RWPE2 (cell line): ENCODE measurements at regions not wholly inside any gene's neighbourhood (a gene's known extent, or its start where the extent isn't known, plus 50 kb on each side); places are given as distances from the start of the nearest gene placed in this dataset.
A peak's percentile ranks its signal among the peaks of the same experiment; 100 is the strongest.

ENCODE experiments used
- ATAC-seq: fragments of 200-7000 bp; cut with Tn5 transposase; 3 replicates; pipeline ENCODE4 v1.9.1; 2021; ENCODE audit warnings: low read depth
- DNase-seq: peaks from one replicate; pipeline ENCODE4 v3.0.0-alpha.2; 2020; ENCODE audit warnings: low spot score
- H3K27ac ChIP-seq: fragments of 450-650 bp; 2 replicates; pipeline ENCODE4 v1.5.1; 2017; ENCODE audit warnings: mild to moderate bottlenecking; ENCODE audit not compliant: poor library complexity, severe bottlenecking
- H3K27me3 ChIP-seq: fragments of 250-450 bp; sonication (Bioruptor Pico); 2 replicates; pipeline ENCODE4 v1.5.1; 2021; ENCODE audit warnings: mild to moderate bottlenecking, moderate library complexity; ENCODE audit not compliant: insufficient read depth, poor library complexity, severe bottlenecking
- H3K36me3 ChIP-seq: fragments of 250-450 bp; sonication (Bioruptor Pico); 2 replicates; pipeline ENCODE4 v1.5.1; 2020; ENCODE audit warnings: low read depth, mild to moderate bottlenecking, moderate library complexity
- H3K4me1 ChIP-seq: fragments of 250-450 bp; sonication (Bioruptor Pico); 2 replicates; pipeline ENCODE4 v1.5.1; 2021; ENCODE audit warnings: mild to moderate bottlenecking, moderate library complexity; ENCODE audit not compliant: insufficient read depth, poor library complexity, severe bottlenecking
- H3K4me3 ChIP-seq: fragments of 250-450 bp; sonication (Bioruptor Pico); 2 replicates; pipeline ENCODE4 v1.5.1; 2021; ENCODE audit warnings: mild to moderate bottlenecking, moderate library complexity; ENCODE audit not compliant: severe bottlenecking
- H3K9me3 ChIP-seq: fragments of 250-450 bp; sonication (Bioruptor Pico); 2 replicates; pipeline ENCODE4 v1.5.1; 2021; ENCODE audit warnings: mild to moderate bottlenecking, moderate library complexity; ENCODE audit not compliant: severe bottlenecking
- CTCF ChIP-seq: fragments of 450-650 bp; IDR thresholded peaks from one replicate; pipeline ENCODE4 v1.5.1; 2017; ENCODE audit warnings: mild to moderate bottlenecking, moderate library complexity; ENCODE audit not compliant: poor library complexity, severe bottlenecking

DNA sequence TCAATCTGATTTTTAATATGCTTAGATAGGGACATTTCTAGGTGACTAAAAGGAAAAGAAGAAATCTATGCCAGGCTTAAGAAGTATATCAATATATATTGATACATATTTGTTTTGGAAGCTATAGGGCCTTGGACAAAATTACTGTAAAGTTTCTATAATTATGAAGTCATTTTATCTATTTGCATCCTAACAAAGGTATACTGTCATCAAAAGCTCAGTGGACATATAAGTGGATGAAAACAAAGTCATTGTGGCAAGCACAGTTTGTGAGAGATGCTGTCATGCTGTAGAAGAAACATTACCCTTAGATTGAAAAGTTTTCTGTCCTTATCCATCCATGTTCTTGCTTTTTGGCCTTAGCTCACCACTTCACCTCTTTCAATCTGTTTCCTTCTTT, 140.3 kb upstream of the SPEF2 start:
- TF ChIP-seq CTCF = no peak
- DNase-seq = no peak

GRCh38 chr5:35476797-35477196, 140.9 kb upstream of the SPEF2 start:
- Histone ChIP-seq H3K4me1 (no peaks in the 10 kb centered on the region), H3K27ac (no peak overlapping the region), H3K9me3 (no peaks in the 10 kb centered on the region), H3K4me3 (no peak overlapping the region), H3K36me3 (no peaks in the 10 kb centered on the region), H3K27me3 (no peaks in the 10 kb centered on the region)
- TF ChIP-seq CTCF = no peak
- ATAC-seq = no peak
- no peak for DNase-seq

More for the DNA sequence above, 140.3 kb upstream of the SPEF2 start:
- Histone ChIP-seq H3K27ac (no peak overlapping the region), H3K36me3 (no peaks in the 10 kb centered on the region), H3K4me1 (no peaks in the 10 kb centered on the region), H3K4me3 (no peak overlapping the region), H3K27me3 (no peaks in the 10 kb centered on the region), H3K9me3 (no peaks in the 10 kb centered on the region)
- ATAC-seq = no peak

DNA sequence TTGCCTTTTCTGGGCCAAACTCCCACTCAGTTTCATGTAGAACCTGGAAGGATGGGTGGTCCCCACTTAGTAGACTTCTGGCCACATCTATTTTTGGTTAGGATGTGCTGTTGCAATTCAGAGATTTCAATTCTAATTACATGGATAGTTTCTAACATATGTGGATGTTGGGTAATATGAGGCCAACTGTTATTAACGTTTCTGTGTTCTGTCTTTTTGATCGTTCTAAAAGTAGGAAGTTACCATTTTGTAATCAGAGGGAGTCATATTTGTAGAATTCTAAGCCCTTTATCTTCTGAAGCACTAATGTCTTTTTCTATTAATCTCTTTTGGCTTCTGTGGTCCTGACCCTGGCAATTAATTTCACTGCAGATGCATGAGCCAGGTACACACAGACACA, 141.6 kb upstream of the SPEF2 start:
- H3K36me3 ChIP-seq = no peaks in the 10 kb centered on the region
- TF ChIP-seq CTCF = no peak
- no peaks in the 10 kb centered on the region for H3K9me3 ChIP-seq
- ATAC-seq = no peak
- H3K4me1 ChIP-seq = no peaks in the 10 kb centered on the region
- DNase-seq = no peak
- no peaks in the 10 kb centered on the region for H3K27me3 ChIP-seq
- H3K27ac ChIP-seq = no peak overlapping the region
- no peak overlapping the region for H3K4me3 ChIP-seq

DNA sequence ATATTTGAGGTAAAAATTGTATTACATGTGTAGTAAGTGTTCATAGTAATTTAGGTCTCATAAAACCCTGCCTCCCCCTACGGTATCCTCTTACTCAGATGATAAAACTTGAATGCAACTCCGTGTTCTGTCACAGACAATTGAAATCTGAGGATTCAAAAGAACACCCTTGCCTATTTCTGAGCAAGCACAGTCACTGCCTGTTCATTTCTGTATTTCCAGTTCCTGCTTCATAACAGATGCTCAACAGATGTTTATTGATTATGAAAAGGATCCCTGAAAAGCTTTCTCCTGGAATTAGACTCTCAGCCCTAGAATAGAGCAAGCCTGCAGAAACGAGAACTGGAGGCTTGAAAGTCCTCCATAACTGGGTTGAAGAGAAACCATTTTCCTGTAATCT, 144.1 kb upstream of the SPEF2 start:
- Histone ChIP-seq H3K9me3 (no peaks in the 10 kb centered on the region), H3K27me3 (no peaks in the 10 kb centered on the region), H3K4me1 (no peaks in the 10 kb centered on the region), H3K27ac (no peak overlapping the region), H3K36me3 (no peaks in the 10 kb centered on the region), H3K4me3 (no peak overlapping the region)
- DNase-seq (no peak), ATAC-seq (no peak)
- TF ChIP-seq CTCF = no peak

GRCh38 chr5:35470866-35471265, 146.8 kb upstream of the SPEF2 start:
- TF ChIP-seq CTCF = no peak
- Histone ChIP-seq H3K36me3 (no peaks in the 10 kb centered on the region), H3K4me3 (no peak overlapping the region), H3K27me3 (no peaks in the 10 kb centered on the region), H3K9me3 (no peaks in the 10 kb centered on the region), H3K4me1 (no peaks in the 10 kb centered on the region), H3K27ac (no peak overlapping the region)
- no peak for DNase-seq
- peak; percentile 48; the same call in 1 of the 3 replicates for ATAC-seq
